GM19463 (cell line): ENCODE measurements at regions not wholly inside any gene's neighbourhood (a gene's known extent, or its start where the extent isn't known, plus 50 kb on each side); places are given as distances from the start of the nearest gene placed in this dataset.
"Not testable (repeated sequence)": the region's sequence is repeated elsewhere in the genome, so short reads cannot be mapped to it uniquely, and the experiment has no call there.

Experiments
- ATAC-seq: cut with Tn5 transposase; IDR thresholded peaks from one replicate; pipeline ENCODE4 v1.9.1; 2021; ENCODE audit warnings: mild to moderate bottlenecking, moderate library complexity; ENCODE audit not compliant: unreplicated experiment

DNA sequence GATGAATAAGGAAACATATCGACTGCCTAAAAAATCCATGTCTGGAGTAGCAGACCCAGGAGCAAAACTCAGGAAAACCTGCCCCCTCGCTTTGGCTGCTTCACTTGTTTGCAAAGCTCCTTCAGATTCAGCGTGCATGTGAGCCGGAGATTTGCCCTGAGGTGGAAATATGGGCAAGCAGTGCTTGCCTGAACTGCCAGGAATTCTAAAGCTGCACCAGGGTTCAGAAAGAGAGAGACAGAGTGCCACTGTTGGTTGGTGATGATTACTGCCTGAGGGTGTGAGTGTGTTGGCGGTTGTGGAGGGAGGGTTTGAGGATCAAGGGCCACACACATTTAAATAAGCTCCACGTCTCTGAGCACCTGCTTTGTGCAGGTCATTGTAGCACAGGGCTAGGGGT is 139.6 kb upstream of the RGPD4 start:
- no peak for ATAC-seq

DNA sequence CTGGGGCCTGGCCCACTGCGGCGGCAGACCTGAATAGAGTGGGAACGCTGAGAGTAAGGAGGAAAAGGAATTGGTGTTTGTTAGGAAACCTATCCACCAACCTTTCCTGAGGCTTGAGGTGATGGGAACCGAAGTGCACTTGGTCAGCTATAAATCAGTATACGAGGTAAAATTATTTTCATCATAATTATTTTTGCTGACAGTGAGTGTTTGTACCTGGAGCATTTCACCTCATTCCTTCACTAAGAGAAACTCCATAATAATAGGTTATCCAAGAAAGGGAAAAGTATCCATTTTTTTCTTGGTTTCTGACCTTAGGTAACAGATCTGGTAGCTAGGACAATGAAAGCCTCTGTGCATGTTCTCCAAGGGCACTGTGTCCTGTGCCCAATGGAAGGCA is 138.6 kb upstream of the RGPD4 start:
- no peak for ATAC-seq

DNA sequence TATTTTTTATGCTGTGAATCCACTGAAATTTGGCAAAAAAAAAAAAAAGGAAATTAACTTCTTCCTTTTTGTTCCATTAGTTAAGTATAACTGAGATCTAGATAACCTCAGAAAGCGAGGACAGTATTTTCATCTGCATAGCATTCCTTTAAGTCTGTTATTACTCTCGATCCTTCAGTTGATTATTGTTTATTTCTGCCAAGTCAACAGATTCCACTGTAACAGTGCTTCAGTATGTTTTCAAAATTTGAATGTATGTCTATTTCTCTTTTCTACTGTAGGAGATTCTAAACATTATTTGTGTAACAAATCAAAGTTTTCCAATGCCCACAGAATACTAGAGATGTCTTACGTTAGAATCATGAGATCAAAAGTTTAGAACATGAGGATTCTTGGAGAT is 133.1 kb upstream of the RGPD4 start:
- ATAC-seq = no peak

DNA sequence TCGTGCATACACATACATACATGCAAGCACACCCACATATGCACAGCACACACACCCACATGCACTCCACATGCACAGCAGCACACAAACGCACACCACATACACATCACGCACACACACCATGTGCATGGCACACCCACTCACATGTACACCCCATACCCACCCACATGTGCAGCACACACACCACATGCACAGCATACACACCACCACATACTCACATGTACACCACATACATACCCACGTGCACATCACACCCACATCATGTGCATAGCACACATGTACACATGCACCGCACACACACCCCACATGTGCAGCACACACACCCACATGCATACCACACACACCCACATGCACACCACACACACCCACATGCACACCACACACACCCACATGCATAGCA is 132.0 kb upstream of the RGPD4 start:
- no peak for ATAC-seq

DNA sequence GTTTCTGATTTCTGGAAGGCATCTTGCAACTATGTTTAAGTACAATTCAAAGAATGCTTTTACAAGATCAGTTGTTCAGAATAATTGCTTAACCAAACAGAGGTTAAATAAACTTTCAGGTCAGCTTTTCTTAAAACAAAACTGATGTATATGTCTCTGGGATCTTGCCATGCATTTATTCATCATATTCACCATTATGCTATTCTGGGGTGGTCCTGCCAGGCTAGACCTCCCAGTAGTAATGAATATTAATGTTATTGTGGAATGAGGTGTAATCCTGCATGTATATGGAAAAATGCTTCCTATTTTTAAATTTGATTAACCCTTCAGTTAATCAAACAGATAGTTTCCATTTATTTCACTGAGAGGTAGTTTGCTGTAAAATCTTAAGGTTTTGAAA is 129.3 kb upstream of the RGPD4 start:
- ATAC-seq = no peak

DNA sequence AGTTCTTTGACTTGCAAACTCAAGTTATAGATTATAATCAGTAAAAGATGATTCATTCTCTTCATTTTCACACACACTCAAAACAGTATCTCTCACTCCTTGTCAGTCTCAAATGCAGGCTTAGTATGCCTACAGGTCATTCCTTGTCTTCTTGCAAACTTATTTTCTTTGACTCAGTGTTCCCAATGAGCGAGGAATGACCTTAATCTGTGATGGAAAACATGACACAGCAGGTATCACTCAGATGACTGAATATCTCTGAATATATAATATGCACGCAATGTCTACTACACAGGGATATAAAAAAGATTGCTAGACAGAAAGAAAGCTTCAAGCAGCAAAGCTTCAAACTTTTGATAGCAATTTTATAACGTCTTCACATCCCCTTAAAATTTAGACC is 127.8 kb upstream of the RGPD4 start:
- no peak for ATAC-seq

DNA sequence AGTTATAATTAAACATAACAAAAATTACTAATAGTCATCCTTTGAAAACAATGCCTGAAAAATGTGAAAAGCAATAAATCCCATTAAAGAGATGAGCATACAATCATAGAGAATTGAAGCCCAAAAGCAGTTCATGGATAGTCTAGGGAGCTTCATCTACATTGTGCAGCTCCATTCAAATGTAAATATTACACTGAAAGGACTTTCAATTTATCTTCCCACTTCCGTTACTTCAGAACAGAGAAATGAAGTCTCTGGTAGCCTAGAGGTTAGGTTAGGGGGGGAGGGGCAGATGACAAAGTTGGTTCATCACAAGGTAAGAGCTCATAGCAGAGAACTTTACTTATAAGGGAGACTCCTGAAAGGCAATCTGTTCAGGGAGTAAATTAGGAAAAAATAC is 126.6 kb upstream of the RGPD4 start:
- ATAC-seq = no peak

DNA sequence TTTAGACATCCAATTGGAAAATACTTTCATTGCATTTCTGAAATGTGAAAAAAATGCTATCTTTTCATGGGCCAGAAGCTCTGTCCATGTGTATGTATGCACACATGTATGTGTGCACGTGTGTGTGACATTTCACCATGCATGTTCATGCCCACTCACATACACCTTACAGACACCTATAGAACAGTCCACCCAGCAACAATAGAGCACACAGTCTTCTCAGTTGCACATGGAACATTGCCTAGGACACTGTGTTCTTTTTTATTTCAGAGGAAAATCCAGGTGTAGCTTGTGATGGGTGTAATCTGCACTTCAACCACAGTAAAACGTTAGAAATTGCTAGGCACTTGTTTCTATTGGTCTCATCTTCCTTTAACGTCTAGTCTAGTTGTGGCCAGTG is 114.8 kb upstream of the RGPD4 start:
- ATAC-seq = no peak

DNA sequence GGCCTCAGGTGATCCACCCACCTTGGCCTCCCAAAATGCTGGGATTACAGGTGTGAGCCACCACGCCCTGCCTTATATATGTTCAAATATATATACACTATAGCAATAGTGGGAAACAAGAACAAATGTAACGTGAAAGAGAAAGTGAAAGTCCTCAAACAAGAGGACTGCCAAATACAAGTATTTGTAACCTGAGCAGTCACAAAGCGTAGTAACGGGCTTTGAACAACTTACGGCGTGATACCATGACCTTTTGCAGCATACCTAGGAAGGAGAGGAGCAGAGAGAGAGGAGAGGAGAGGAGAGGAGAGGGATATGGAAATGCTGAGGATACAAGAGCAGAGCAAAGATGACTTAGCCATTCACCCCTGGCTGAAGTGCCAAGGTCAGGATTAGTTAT is 113.8 kb upstream of the RGPD4 start:
- ATAC-seq = peak; percentile 77

DNA sequence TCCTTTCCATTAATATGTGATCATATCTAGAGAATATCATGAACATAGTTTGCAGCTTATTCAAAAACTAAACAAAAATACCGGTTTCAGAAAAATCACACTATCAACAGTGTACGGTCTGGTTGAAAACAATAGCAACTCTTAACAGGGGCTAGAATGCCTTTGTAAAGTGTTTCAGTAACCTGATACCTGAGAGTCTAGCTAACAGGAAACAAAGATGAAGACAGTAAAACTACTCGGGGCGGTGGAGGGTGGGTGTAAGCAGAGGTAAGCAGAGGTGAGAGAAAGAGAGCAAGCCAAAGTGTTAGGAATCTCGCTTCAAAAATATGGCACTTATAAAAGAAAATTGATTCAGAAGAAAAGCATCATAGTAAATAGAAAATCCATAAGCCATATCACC is 109.0 kb upstream of the RGPD4 start:
- no peak for ATAC-seq

DNA sequence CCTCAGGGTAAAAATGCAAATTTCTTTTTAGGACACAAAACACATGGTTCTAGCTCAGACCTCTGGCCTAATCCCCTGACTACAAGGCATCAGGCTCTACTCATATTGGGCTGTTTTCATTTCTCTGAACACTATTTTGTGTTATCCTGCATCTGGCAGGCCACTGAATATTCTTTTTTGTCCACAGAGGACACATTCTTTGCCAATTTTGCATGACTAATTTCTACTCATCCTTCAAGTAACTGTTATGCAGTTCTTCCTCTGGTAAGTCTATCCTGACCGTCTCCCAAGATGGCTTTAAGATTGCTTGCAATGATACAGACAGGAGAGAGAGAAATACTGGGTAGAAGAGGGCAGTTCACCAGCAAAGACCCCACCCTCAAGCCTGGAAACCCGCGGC is 107.6 kb upstream of the RGPD4 start:
- ATAC-seq = no peak

DNA sequence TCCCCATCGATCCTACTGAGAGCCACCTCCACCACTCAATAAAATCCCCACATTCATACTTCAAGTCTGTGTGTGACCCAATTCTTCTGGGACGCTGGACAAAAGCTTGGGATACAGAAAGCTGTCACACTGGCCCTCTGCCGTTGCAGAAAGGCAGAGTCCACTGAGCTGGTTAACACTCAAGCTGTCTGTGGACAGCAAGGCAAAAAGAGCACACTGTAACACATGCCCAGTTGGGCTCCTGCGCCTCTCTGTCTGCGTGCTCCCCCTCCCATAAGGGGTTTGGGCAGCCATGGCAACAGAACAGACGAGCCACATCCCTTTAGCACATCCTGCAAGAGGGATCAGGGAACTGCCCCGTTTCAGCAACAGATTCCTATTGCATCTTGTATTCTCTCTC is 106.9 kb upstream of the RGPD4 start:
- no peak for ATAC-seq

DNA sequence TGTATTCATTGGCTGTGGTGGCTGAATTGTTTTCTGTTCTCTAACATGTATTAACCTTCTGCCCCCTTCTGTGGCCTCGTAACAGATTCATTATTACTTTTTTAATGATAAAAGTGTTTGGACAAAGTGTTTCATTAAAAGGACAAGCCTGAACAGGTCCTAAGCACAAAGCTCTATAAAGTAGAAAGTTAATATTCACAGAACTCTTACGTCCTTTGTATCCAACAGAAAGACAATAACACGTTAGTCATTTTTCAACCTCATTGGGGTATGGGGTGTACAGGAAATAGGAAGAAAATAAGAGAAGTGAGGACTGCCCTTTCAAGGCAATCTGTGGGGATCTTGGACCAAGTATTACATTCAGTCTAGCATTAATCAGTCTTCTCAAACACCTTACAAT is 105.5 kb upstream of the RGPD4 start:
- no peak for ATAC-seq

DNA sequence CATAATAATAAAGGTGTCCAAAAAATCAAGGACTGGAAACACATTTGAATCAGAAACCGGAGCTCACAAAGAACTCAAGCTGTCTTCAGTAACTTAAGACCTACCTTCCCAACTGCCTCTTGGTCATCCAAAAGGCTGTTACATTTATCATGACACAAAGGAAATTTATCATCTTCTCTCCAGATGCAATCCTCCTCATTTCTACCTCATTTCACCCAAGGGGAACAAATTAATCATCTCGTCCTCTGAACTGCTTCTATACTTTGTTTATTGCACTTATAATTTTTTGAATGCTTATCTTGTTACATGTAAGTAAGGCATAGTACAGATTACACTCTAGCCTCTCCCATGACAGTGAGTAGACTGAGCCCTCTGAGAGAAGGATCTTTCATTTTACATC is 105.1 kb upstream of the RGPD4 start:
- no peak for ATAC-seq

DNA sequence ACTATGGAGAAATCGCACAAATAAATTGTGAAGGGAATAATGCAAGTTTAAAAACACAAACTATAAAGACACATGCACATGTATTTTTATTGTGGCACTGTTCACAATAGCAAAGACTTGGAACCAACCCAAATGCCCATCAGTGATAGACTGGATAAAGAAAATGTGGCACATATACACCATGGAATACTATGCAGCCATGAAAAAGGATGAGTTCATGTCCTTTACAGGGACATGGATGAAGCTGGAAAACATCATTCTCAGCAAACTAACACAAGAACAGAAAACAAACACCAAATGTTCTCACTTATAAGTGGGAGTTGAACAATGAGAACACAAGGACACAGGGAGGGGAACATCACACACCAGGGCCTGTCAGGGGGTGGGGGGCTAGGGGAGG is 100.9 kb upstream of the RGPD4 start:
- not testable (repeated sequence) for ATAC-seq

DNA sequence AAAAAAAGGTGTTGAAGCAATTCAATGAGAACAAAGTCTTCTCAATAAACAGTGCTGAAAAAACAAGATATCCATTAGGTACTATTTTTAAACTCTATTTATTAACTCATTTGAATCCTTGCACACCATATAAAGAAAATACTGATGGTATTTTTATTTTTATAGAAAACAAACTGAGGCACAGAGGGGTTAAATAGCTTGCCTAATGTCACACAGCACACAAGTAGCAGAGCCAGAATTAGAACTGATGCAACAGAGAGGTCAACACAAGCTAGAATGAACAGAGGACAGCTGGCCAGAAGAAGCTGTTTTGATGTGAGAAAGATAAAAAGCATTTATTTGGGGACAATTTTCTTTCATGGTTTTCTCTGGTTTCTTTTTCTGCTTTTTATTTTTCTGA is 99.4 kb upstream of the RGPD4 start:
- no peak for ATAC-seq

DNA sequence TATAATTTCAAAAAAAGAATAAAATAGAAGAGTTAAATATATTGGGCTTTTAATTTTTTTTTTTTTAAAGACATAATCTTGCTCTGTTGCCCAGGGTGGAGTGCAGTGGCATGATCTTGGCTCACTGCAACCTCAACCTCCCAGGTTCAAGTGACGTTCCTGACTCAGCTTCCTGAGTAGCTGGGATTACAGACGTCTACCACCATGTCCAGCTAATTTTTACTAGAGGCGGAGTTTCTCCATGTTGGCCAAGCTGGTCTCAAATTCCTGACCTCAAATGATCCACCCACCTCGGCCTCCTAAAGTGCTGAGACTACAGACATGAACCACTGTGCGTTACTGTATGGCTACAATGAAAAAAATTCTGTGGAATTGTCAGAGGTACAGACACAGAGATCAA is 98.1 kb upstream of the RGPD4 start:
- ATAC-seq = no peak

DNA sequence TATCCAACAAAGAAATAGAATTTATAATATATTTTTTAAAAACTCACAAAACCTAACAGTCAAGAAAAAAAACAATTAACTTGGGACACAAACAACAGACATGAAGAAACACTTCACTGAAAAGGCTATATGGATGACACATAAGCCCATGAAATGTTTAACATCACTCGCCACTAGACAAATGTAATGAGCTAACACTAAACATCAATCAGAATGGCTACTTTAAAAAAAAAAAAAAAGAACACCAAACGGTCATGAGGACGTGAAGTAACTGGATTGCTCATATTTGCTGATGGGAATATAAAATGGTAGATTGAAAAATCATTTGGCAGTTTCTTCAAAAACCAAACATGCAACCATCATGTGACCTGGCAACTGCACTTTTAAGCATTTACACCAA is 97.3 kb upstream of the RGPD4 start:
- ATAC-seq = no peak

DNA sequence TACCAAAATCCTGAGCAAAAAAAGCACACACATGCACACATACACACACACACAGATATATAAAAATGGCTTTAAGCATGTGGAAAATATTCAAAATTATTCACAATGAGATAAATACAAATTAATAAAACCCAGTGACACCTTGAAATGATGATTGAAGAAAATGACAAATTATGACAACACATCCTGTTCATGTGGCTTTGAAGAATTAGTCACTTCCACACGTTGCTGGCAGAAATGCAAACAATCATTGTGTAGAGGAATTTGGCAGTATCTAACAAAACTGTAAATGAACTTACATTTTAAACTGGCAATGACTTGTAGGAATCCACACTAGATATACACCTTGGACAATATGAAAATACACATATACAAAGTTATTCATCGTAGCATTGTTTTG is 95.8 kb upstream of the RGPD4 start:
- no peak for ATAC-seq

DNA sequence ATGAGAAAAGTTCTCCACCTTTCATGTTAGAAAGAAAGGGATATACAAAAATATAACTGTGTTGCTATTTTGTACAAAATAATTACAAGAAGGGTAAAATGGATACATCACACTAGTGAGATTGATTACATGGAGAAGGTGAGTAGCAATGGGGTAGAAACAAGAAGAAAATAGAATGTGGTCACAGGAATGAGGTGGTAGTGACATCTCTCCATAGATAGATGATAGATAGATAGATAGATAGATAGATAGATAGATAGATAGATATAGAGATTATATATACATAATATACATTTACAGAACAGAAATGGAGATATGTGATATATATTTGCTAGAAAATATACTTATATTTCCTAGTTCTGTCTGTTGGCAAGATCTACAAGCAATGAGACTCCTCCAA is 95.3 kb upstream of the RGPD4 start:
- ATAC-seq = no peak

DNA sequence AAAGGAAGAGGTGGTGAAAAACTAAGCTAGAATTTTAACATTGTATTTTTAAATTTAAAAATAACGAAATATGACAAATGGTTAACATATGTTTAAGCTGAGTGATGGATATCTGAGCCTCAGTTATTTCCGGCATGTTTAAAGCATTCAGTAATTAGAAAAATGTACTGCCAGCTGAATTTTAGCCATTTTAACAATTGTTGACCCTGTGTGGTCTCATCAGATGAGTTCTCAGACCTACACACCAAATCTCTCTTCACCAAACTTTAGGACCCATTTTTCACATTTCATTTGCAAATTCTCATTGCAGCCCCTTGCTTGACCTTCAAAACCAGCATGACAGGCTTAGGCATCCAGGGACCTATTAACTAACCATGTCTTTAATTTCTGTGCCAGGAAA is 91.5 kb upstream of the RGPD4 start:
- no peak for ATAC-seq

DNA sequence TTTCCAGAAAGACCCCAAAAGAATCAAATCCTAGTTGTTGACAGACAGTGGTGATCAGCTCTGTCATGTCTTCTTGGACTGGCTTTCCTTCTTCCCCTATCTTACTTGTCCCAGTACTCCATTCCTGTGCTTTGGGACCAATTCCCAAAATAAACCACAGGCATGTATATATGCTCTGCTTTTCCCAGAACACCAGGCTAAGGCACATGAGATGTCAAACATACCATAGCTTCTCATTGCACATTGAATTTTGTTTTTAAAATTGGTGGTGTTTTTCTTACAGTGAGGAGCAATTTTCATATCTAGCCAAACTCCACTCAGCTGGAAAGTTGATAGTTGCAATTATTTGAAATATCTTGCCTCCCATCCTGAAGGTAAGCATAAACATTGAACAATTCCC is 88.9 kb upstream of the RGPD4 start:
- no peak for ATAC-seq

DNA sequence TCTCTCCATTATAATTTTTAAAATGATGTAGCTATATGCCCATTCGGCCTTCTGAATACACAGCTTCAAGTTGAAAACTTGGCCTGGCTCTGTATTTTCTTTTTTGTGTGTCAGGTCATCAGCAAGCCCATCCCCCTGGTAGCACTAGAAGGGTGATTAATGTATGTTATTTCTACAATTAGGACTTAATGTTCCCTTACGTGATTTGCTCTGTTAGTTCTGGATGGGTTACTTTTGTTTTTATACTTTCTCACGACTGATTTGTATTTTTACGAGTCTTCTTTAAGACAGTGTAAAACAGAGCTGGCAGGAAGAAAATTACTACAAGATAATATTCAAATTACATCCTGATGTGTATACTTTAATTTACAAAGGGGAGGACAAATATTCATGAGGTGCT is 88.4 kb upstream of the RGPD4 start:
- ATAC-seq = no peak

DNA sequence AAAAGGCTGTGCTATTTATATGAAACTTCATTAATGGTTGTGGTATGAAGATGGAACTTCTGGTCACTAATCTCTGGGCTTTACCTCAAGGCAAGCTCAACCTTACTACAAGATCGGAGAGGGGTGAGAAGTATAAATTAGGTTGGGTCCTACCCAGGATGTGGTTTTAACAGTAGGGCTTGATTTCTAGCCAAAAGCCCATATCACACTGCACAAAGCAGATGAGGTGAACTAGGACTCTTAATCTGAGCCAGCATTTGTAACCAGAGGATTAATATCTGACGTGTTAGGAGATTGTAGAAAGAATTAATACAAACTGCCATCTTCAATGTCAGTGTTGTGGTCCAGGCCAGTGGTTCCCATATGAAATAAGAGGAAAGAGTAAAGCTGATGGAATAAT is 86.4 kb upstream of the RGPD4 start:
- ATAC-seq = no peak
